ENCODE measurements at regions not wholly inside any gene's neighbourhood (a gene's known extent, or its start where the extent isn't known, plus 50 kb on each side); places are given as distances from the start of the nearest gene placed in this dataset.

DNA sequence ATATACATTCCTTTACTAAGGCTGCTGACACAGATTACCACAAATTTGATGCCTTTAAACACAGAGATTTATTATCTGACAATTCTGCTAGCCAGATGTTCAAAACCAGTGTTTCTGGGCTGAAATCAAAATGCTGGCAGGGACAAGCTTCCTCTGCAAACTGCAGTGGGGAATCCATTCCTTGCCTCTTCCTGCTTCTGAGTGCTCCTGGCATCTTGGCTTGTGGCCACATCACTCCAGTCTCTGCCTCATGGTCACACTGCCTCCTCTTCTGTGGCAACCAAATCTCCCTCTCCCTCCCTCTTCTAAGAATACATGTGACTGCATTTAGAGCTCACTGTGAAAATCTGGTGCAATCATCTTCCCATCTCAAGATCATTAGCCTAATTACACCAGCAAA lies 235.7 kb downstream of the TTC8 start:
- H2AFZ ChIP-seq (replicated peaks; ENCODE audit: low read length, poor library complexity), result no peak overlapping the region
- H2BK5ac ChIP-seq (ENCODE audit: low read depth, low read length, poor library complexity, severe bottlenecking), result no peak overlapping the region
- no peaks in the 10 kb centered on the region for H3K4me1 ChIP-seq (ENCODE audit: control insufficient read depth, insufficient read depth, low read length)
- ChIA-PET CTCF (interaction anchor here (1.0 kb wide), 1 partner anchor 12 kb away, joined by 4 read pairs; no protein-coding TSS in a partner anchor), POLR2A (ENCODE audit: unreplicated experiment) (no interaction called here)
- H3K23ac ChIP-seq (ENCODE audit: low read depth, low read length), result no peak overlapping the region
- no peak overlapping the region for H4K8ac ChIP-seq (ENCODE audit: low read depth in 2 of 2, low read length in 2 of 2)
- no peak overlapping the region for H3K4me2 ChIP-seq (ENCODE audit: low read depth, low read length)
- no peak overlapping the region for H3K9ac ChIP-seq (ENCODE audit: low read depth, low read length)
- H2AK9ac ChIP-seq (replicated peaks; ENCODE audit: low read depth, low read length, poor library complexity), result no peak overlapping the region
- no peak overlapping the region for H3K56ac ChIP-seq (ENCODE audit: extremely low read depth, insufficient read depth, low read length)
- intact Hi-C loops (cut with micrococcal nuclease) (no loop called here), dilution Hi-C loops (cut with HindIII; ENCODE audit: low sequenced_read_pairs, unreplicated experiment) (no loop called here), in situ Hi-C loops (cut with MboI; ENCODE audit: low sequenced_read_pairs) (no loop called here)
- no peak overlapping the region for H3K27ac ChIP-seq (ENCODE audit: insufficient read depth, low read length)
- no peaks in the 10 kb centered on the region for H4K20me1 ChIP-seq (ENCODE audit: insufficient read depth, low read length)
- no peak overlapping the region for H2AK5ac ChIP-seq (ENCODE audit: low read depth, low read length)
- no peak overlapping the region for H3K18ac ChIP-seq (ENCODE audit: low read depth, low read length)
- H2BK120ac ChIP-seq (ENCODE audit: low read depth, low read length), result no peak overlapping the region
- H2BK20ac ChIP-seq (ENCODE audit: low read depth, low read length), result no peak overlapping the region
- no peak overlapping the region for H3K4ac ChIP-seq (ENCODE audit: low read depth, low read length)
- H3K27me3 ChIP-seq (ENCODE audit: control insufficient read depth, insufficient read depth, low read length), result peaks cover 7% of the 10 kb centered on the region
- TF ChIP-seq, protein P1, sequence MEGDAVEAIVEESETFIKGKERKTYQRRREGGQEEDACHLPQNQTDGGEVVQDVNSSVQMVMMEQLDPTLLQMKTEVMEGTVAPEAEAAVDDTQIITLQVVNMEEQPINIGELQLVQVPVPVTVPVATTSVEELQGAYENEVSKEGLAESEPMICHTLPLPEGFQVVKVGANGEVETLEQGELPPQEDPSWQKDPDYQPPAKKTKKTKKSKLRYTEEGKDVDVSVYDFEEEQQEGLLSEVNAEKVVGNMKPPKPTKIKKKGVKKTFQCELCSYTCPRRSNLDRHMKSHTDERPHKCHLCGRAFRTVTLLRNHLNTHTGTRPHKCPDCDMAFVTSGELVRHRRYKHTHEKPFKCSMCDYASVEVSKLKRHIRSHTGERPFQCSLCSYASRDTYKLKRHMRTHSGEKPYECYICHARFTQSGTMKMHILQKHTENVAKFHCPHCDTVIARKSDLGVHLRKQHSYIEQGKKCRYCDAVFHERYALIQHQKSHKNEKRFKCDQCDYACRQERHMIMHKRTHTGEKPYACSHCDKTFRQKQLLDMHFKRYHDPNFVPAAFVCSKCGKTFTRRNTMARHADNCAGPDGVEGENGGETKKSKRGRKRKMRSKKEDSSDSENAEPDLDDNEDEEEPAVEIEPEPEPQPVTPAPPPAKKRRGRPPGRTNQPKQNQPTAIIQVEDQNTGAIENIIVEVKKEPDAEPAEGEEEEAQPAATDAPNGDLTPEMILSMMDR (conservative IDR thresholded peaks at IDR 0.05; ENCODE audit: low read depth, low read length), result no peak
- TF ChIP-seq, protein P2, sequence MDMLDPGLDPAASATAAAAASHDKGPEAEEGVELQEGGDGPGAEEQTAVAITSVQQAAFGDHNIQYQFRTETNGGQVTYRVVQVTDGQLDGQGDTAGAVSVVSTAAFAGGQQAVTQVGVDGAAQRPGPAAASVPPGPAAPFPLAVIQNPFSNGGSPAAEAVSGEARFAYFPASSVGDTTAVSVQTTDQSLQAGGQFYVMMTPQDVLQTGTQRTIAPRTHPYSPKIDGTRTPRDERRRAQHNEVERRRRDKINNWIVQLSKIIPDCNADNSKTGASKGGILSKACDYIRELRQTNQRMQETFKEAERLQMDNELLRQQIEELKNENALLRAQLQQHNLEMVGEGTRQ (IDR thresholded peaks at IDR 0.05; ENCODE audit: low read depth, low read length), result no peak
- TF ChIP-seq MAZ (IDR thresholded peaks at IDR 0.05; ENCODE audit: borderline replicate concordance, low read depth, low read length), result no peak
- TF ChIP-seq NFE2L2 (IDR thresholded peaks at IDR 0.05; ENCODE audit: low read depth, low read length), result no peak
- TF ChIP-seq CEBPB (IDR thresholded peaks at IDR 0.05; ENCODE audit: low read depth, low read length), result no peak
- TF ChIP-seq RCOR1 (IDR thresholded peaks at IDR 0.05; ENCODE audit: insufficient replicate concordance, low read length), result no peak
- TF ChIP-seq, protein P3, sequence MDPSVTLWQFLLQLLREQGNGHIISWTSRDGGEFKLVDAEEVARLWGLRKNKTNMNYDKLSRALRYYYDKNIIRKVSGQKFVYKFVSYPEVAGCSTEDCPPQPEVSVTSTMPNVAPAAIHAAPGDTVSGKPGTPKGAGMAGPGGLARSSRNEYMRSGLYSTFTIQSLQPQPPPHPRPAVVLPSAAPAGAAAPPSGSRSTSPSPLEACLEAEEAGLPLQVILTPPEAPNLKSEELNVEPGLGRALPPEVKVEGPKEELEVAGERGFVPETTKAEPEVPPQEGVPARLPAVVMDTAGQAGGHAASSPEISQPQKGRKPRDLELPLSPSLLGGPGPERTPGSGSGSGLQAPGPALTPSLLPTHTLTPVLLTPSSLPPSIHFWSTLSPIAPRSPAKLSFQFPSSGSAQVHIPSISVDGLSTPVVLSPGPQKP (IDR thresholded peaks at IDR 0.05; ENCODE audit: borderline replicate concordance, low read depth, low read length), result no peak
- no peak for TF ChIP-seq CHD1 (IDR thresholded peaks at IDR 0.05; ENCODE audit: low read depth, low read length)
- TF ChIP-seq FOS (IDR thresholded peaks at IDR 0.05; ENCODE audit: low read depth, low read length), result no peak
- no peak for TF ChIP-seq MXI1 (IDR thresholded peaks at IDR 0.05; ENCODE audit: borderline replicate concordance, low read depth, low read length)
- no peak for TF ChIP-seq BHLHE40 (IDR thresholded peaks at IDR 0.05; ENCODE audit: low read depth, low read length)
- no peaks in the 10 kb centered on the region for H3K9me1 ChIP-seq (ENCODE audit: insufficient read depth, low read length)
- H2BK15ac ChIP-seq (ENCODE audit: low read depth, low read length), result no peak overlapping the region
- ATAC-seq (ENCODE audit: low read depth) (no peak), DNase-seq (peak; percentile 3)
- BruUV-seq (replicated peaks), result no TSS peak
- H3K9me3 ChIP-seq (ENCODE audit: control insufficient read depth, insufficient read depth, low read length), result no peaks in the 10 kb centered on the region
- H3K36me3 ChIP-seq (ENCODE audit: control insufficient read depth, insufficient read depth, low read length), result no peaks in the 10 kb centered on the region
- H3K4me3 ChIP-seq (ENCODE audit: insufficient read depth, low read depth, low read length), result no peak overlapping the region
- no peak overlapping the region for H4K91ac ChIP-seq (ENCODE audit: insufficient read depth, low read depth, low read length)
- H3K79me1 ChIP-seq (ENCODE audit: low read depth in 1 of 2, low read length in 2 of 2), result no peaks in the 10 kb centered on the region
- no peak overlapping the region for H3K14ac ChIP-seq (replicated peaks; ENCODE audit: low read depth, low read length)
- H4K5ac ChIP-seq (ENCODE audit: low read depth, low read length), result no peak overlapping the region

Data from IMR-90 (cell line).